ENCODE measurements at regions not wholly inside any gene's neighbourhood (a gene's known extent, or its start where the extent isn't known, plus 50 kb on each side); places are given as distances from the start of the nearest gene placed in this dataset.
"Not testable (repeated sequence)": the region's sequence is repeated elsewhere in the genome, so short reads cannot be mapped to it uniquely, and the experiment has no call there.

DNA sequence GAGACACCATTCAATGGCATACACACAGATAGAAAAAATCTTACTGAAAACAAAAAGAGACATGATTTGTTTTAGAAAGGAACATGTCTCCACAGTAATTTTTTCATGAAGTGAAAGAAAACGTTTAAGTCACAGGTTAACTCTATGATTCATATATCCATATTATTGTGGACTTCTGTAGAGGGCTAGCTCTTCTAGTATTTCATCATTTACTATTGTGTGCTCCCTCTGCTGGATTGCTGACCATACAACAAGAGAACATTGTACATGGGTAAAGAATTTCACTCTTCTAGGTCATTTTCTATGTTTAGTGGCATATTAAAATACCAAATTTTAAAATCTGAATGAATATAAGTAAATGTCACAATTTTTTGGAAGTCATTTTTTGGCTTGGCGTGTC lies 91.8 kb upstream of the POU3F4 start:
- no peak overlapping the region for H3K27ac ChIP-seq
- no peak overlapping the region for H3K4me3 ChIP-seq
- H3K36me3 ChIP-seq: no peaks in the 10 kb centered on the region
- ATAC-seq (ENCODE audit: low FRiP score in 2 of 2): no peak
- TF ChIP-seq POLR2AphosphoS5 (IDR thresholded peaks at IDR 0.05): no peak
- TF ChIP-seq, protein P1, sequence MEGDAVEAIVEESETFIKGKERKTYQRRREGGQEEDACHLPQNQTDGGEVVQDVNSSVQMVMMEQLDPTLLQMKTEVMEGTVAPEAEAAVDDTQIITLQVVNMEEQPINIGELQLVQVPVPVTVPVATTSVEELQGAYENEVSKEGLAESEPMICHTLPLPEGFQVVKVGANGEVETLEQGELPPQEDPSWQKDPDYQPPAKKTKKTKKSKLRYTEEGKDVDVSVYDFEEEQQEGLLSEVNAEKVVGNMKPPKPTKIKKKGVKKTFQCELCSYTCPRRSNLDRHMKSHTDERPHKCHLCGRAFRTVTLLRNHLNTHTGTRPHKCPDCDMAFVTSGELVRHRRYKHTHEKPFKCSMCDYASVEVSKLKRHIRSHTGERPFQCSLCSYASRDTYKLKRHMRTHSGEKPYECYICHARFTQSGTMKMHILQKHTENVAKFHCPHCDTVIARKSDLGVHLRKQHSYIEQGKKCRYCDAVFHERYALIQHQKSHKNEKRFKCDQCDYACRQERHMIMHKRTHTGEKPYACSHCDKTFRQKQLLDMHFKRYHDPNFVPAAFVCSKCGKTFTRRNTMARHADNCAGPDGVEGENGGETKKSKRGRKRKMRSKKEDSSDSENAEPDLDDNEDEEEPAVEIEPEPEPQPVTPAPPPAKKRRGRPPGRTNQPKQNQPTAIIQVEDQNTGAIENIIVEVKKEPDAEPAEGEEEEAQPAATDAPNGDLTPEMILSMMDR (IDR thresholded peaks at IDR 0.05): peak in 1 of 6 experiments; percentile 18
- WGBS, 2 donors: 20 to 42% methylated on average over 2 of the region's 2 CpGs
- no peaks in the 10 kb centered on the region for H3K4me1 ChIP-seq
- H3K27me3 ChIP-seq: no peaks in the 10 kb centered on the region
- H3K9me3 ChIP-seq: no peaks in the 10 kb centered on the region
- no peak for DNase-seq

- peak in 1 of 2 donors; percentile 37 for ATAC-seq (ENCODE audit: low FRiP score in 2 of 2)
- Histone ChIP-seq H3K4me1 (no peaks in the 10 kb centered on the region), H3K27me3 (no peaks in the 10 kb centered on the region), H3K36me3 (no peaks in the 10 kb centered on the region), H3K4me3 (no peak overlapping the region), H3K27ac (no peak overlapping the region), H3K9me3 (no peaks in the 10 kb centered on the region)
- 71 to 80% methylated on average over 4 to 17 of the region's 19 CpGs for WGBS, 2 donors
- TF ChIP-seq POLR2AphosphoS5 (IDR thresholded peaks at IDR 0.05) (no peak), EP300 (IDR thresholded peaks at IDR 0.05) (no peak), POLR2A (IDR thresholded peaks at IDR 0.05) (no peak)
- TF ChIP-seq, protein P1 (IDR thresholded peaks at IDR 0.05): no peak
- DNase-seq: peak in 1 of 2 donors; percentile 27
Observed at GRCh38 chrX:83419030-83419792, 88.9 kb upstream of the POU3F4 start.

- Histone ChIP-seq H3K27me3 (no peaks in the 10 kb centered on the region), H3K4me3 (no peak overlapping the region), H3K36me3 (no peaks in the 10 kb centered on the region), H3K27ac (no peak overlapping the region), H3K9me3 (no peaks in the 10 kb centered on the region), H3K4me1 (no peaks in the 10 kb centered on the region)
- TF ChIP-seq, protein P1 (IDR thresholded peaks at IDR 0.05): no peak
- TF ChIP-seq EP300 (IDR thresholded peaks at IDR 0.05) (no peak), POLR2AphosphoS5 (IDR thresholded peaks at IDR 0.05) (no peak), POLR2A (IDR thresholded peaks at IDR 0.05) (no peak)
- WGBS, 2 donors: 93 to 100% methylated on average over 1 of the region's 1 CpG
- DNase-seq (no peak), ATAC-seq (ENCODE audit: low FRiP score in 2 of 2) (no peak)
Observed at GRCh38 chrX:83422836-83423235, 85.3 kb upstream of the POU3F4 start.

DNA sequence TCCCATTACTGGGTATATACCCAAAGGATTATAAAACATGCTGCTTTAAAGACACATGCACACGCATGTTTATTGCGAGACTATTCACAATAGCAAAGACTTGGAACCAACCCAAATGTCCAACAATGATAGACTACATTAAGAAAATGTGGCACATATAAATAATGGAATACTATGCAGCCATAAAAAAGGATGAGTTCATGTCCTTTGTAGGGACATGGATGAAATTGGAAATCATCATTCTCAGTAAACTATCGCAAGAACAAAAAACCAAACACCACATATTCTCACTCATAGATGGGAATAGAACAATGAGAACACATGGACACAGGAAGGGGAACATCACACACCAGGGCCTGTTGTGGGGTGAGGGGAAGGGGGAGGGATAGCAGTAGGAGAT lies 65.5 kb upstream of the POU3F4 start:
- DNase-seq; H3K27me3 ChIP-seq; H3K4me1 ChIP-seq; ATAC-seq (ENCODE audit: low FRiP score in 2 of 2); H3K4me3 ChIP-seq; H3K36me3 ChIP-seq; H3K9me3 ChIP-seq; H3K27ac ChIP-seq: not testable (repeated sequence)
- WGBS, 2 donors: 92 to 93% methylated on average over 3 of the region's 3 CpGs

GRCh38 chrX:83446355-83446754 lies 61.7 kb upstream of the POU3F4 start:
- TF ChIP-seq POLR2A (IDR thresholded peaks at IDR 0.05): no peak
- no peak for TF ChIP-seq POLR2AphosphoS5 (IDR thresholded peaks at IDR 0.05)
- TF ChIP-seq, protein P1 (IDR thresholded peaks at IDR 0.05): no peak
- TF ChIP-seq EP300 (IDR thresholded peaks at IDR 0.05): no peak
- H3K4me3 ChIP-seq: no peak overlapping the region
- DNase-seq (no peak), ATAC-seq (ENCODE audit: low FRiP score in 2 of 2) (no peak)
- no peaks in the 10 kb centered on the region for H3K36me3 ChIP-seq
- H3K27ac ChIP-seq: no peak overlapping the region
- 76 to 79% methylated on average over 2 of the region's 2 CpGs for WGBS, 2 donors
- H3K4me1 ChIP-seq: no peaks in the 10 kb centered on the region
- peaks cover 0 to 9% (median 0%) of the 10 kb centered on the region in 4 donors for H3K9me3 ChIP-seq
- H3K27me3 ChIP-seq: no peaks in the 10 kb centered on the region
